ENCODE measurements at regions not wholly inside any gene's neighbourhood (a gene's known extent, or its start where the extent isn't known, plus 50 kb on each side); places are given as distances from the start of the nearest gene placed in this dataset.

GRCh38 chr14:94885481-94886155 lies 115.7 kb upstream of the GSC start:
- no peak for DNase-seq (ENCODE audit: low read depth)

GRCh38 chr14:94884616-94885230 lies 114.8 kb upstream of the GSC start:
- no peak for DNase-seq (ENCODE audit: low read depth)

GRCh38 chr14:94882401-94882800 lies 112.5 kb upstream of the GSC start:
- DNase-seq (ENCODE audit: low read depth): no peak

GRCh38 chr14:94880876-94881275 lies 111.0 kb upstream of the GSC start:
- no peak for DNase-seq (ENCODE audit: low read depth)

- no peak for DNase-seq (ENCODE audit: low read depth)
Measured at GRCh38 chr14:94880106-94880505, 110.2 kb upstream of the GSC start.

- no peak for DNase-seq (ENCODE audit: low read depth)
Measured at GRCh38 chr14:94879537-94879936, 109.6 kb upstream of the GSC start.

GRCh38 chr14:94876306-94876705 lies 106.4 kb upstream of the GSC start:
- no peak for DNase-seq (ENCODE audit: low read depth)

GRCh38 chr14:94875256-94875655 lies 105.3 kb upstream of the GSC start:
- DNase-seq (ENCODE audit: low read depth): no peak

GRCh38 chr14:94868772-94869072 lies 98.8 kb upstream of the GSC start:
- DNase-seq (ENCODE audit: low read depth): no peak

- no peak for DNase-seq (ENCODE audit: low read depth)
Measured at GRCh38 chr14:94867946-94868771, 98.2 kb upstream of the GSC start.

- DNase-seq (ENCODE audit: low read depth): no peak
Measured at GRCh38 chr14:94867209-94867608, 97.3 kb upstream of the GSC start.

- no peak for DNase-seq (ENCODE audit: low read depth)
Measured at GRCh38 chr14:94864387-94865195, 94.7 kb upstream of the GSC start.

- no peak for DNase-seq (ENCODE audit: low read depth)
Measured at GRCh38 chr14:94863366-94863765, 93.5 kb upstream of the GSC start.

- DNase-seq (ENCODE audit: low read depth): no peak
Measured at GRCh38 chr14:94857950-94858349, 88.0 kb upstream of the GSC start.

- DNase-seq (ENCODE audit: low read depth): no peak
Measured at GRCh38 chr14:94853920-94854319, 84.0 kb upstream of the GSC start.

- no peak for DNase-seq (ENCODE audit: low read depth)
Measured at GRCh38 chr14:94850309-94851211, 80.6 kb upstream of the GSC start.

GRCh38 chr14:94844593-94845152 lies 74.8 kb upstream of the GSC start:
- DNase-seq (ENCODE audit: low read depth): no peak

- DNase-seq (ENCODE audit: low read depth): no peak
Measured at GRCh38 chr14:94840467-94840866, 70.6 kb upstream of the GSC start.

- no peak for DNase-seq (ENCODE audit: low read depth)
Measured at GRCh38 chr14:94839348-94839747, 69.4 kb upstream of the GSC start.

GRCh38 chr14:94836849-94837248 lies 66.9 kb upstream of the GSC start:
- no peak for DNase-seq (ENCODE audit: low read depth)

GRCh38 chr14:94833633-94834032 lies 63.7 kb upstream of the GSC start:
- DNase-seq (ENCODE audit: low read depth): no peak

Measured in GM04504 (cell line).